Head of caudate nucleus (tissue), 42 donors: ENCODE measurements at regions not wholly inside any gene's neighbourhood (a gene's known extent, or its start where the extent isn't known, plus 50 kb on each side); places are given as distances from the start of the nearest gene placed in this dataset.
"Not testable (repeated sequence)": the region's sequence is repeated elsewhere in the genome, so short reads cannot be mapped to it uniquely, and the experiment has no call there.

ENCODE experiments used
- DNase-seq, 42 donors: peaks; one replicate each; pipeline versions ENCODE4 v3.0.0 to v3.0.0-alpha.2; 2020 to 2021; ENCODE audit warnings: mixed read lengths in 7 of 42
- intact Hi-C: fragments of 100-400 bp; cut with DNase I; formaldehyde crosslinking; loops from one replicate; pipeline ENCODE4 v1.15.0; 2022

GRCh38 chr6:84635081-84635761, 129.2 kb downstream of the TBX18 start:
- DNase-seq, result no peak
- intact Hi-C loops, result no loop called here

GRCh38 chr6:84633771-84634170, 130.6 kb downstream of the TBX18 start:
- intact Hi-C loops, result no loop called here
- no peak for DNase-seq

GRCh38 chr6:84626527-84626926, 137.9 kb downstream of the TBX18 start:
- intact Hi-C loops, DNase-seq: not testable (repeated sequence)

GRCh38 chr6:84625506-84625905, 138.9 kb downstream of the TBX18 start:
- intact Hi-C loops, result no loop called here
- no peak for DNase-seq

- intact Hi-C loops, result no loop called here
- DNase-seq, result no peak
Measured at GRCh38 chr6:84623956-84624680, 140.3 kb downstream of the TBX18 start.

- intact Hi-C loops, result no loop called here
- DNase-seq, result no peak
Measured at GRCh38 chr6:84618836-84619235, 145.6 kb downstream of the TBX18 start.

- DNase-seq, result no peak
- intact Hi-C loops, result no loop called here
Measured at GRCh38 chr6:84618046-84618752, 146.2 kb downstream of the TBX18 start.

- intact Hi-C loops, result no loop called here
- no peak for DNase-seq
Measured at GRCh38 chr6:84615987-84616386, 148.4 kb downstream of the TBX18 start.

GRCh38 chr6:84615113-84615850, 149.1 kb downstream of the TBX18 start:
- no peak for DNase-seq
- intact Hi-C loops, result no loop called here

- intact Hi-C loops, result no loop called here
- DNase-seq, result no peak
Measured at GRCh38 chr6:84606860-84607259, 157.5 kb downstream of the TBX18 start.

GRCh38 chr6:84605298-84605697, 159.1 kb downstream of the TBX18 start:
- no peak for DNase-seq
- intact Hi-C loops, result no loop called here

GRCh38 chr6:84601366-84601765, 163.0 kb downstream of the TBX18 start:
- no peak for DNase-seq
- intact Hi-C loops, result no loop called here

- no peak for DNase-seq
- intact Hi-C loops, result no loop called here
Measured at GRCh38 chr6:84599991-84600390, 164.4 kb downstream of the TBX18 start.

- no peak for DNase-seq
- intact Hi-C loops, result no loop called here
Measured at GRCh38 chr6:84597238-84597875, 167.0 kb downstream of the TBX18 start.

GRCh38 chr6:84596488-84596887, 167.9 kb downstream of the TBX18 start:
- DNase-seq, result no peak
- intact Hi-C loops, result no loop called here

GRCh38 chr6:84588697-84589080, 175.7 kb downstream of the TBX18 start:
- DNase-seq, result no peak
- intact Hi-C loops, result no loop called here

- intact Hi-C loops, DNase-seq: not testable (repeated sequence)
Measured at GRCh38 chr6:84587994-84588696, 176.3 kb downstream of the TBX18 start.

- DNase-seq, intact Hi-C loops: not testable (repeated sequence)
Measured at GRCh38 chr6:84587202-84587940, 177.0 kb downstream of the TBX18 start.
